H1 (cell line): ENCODE measurements at regions not wholly inside any gene's neighbourhood (a gene's known extent, or its start where the extent isn't known, plus 50 kb on each side); places are given as distances from the start of the nearest gene placed in this dataset.

Experiments used
- CTCF ChIA-PET: fragments of 300-600 bp; sonication (Branson Sonifier 250); formaldehyde crosslinking; loops from one replicate; lab custom pipeline; 2021; ENCODE audit not compliant: partially characterized antibody; lab: Charles Lee
- POLR2A ChIA-PET: fragments of 300-600 bp; sonication (Branson Sonifier 250); formaldehyde crosslinking; loops from one replicate; lab custom pipeline; 2021; ENCODE audit warnings: inconsistent platforms; ENCODE audit not compliant: partially characterized antibody; lab: Charles Lee
- DNase-seq, 2 experiments: peaks; one replicate each; pipeline versions ENCODE4 v3.0.0 to v3.0.0-alpha.2; 2010 to 2022; ENCODE audit warnings: low spot score in 2 of 2, low read depth in 1 of 2, mixed read lengths in 1 of 2
- FAIRE-seq: peaks from 2 replicates; lab custom pipeline; 2011; peaks lifted over from hg19 to GRCh38; lab: Jason Lieb, UNC
- H2AFZ ChIP-seq: 2 replicates; pipeline ENCODE4 v1.8.1; 2012; ENCODE audit warnings: low read length, inconsistent platforms
- H2AK5ac ChIP-seq: 2 replicates; pipeline ENCODE4 v1.6.1; 2013; ENCODE audit warnings: low read depth, low read length
- H2BK120ac ChIP-seq: replicated peaks from 2 replicates; pipeline ENCODE3; 2013; ENCODE audit warnings: low read depth, low read length, inconsistent platforms
- H2BK12ac ChIP-seq: 2 replicates; pipeline ENCODE4 v1.6.1; 2013; ENCODE audit warnings: low read depth, low read length
- H2BK15ac ChIP-seq: 2 replicates; pipeline ENCODE4 v1.6.1; 2013; ENCODE audit warnings: low read length
- H2BK20ac ChIP-seq: 2 replicates; pipeline ENCODE4 v1.6.1; 2013; ENCODE audit warnings: low read length
- H2BK5ac ChIP-seq: 2 replicates; pipeline ENCODE4 v1.6.1; 2013; ENCODE audit warnings: low read depth, low read length
- H3K14ac ChIP-seq: 2 replicates; pipeline ENCODE4 v1.6.1; 2013; ENCODE audit warnings: inconsistent platforms; ENCODE audit not compliant: insufficient read length
- H3K18ac ChIP-seq: 2 replicates; pipeline ENCODE4 v1.6.1; 2013; ENCODE audit warnings: low read length; ENCODE audit errors: extremely low read depth
- H3K23ac ChIP-seq: 2 replicates; pipeline ENCODE4 v1.6.1; 2013; ENCODE audit warnings: inconsistent platforms; ENCODE audit not compliant: insufficient read length
- H3K23me2 ChIP-seq: 2 replicates; pipeline ENCODE4 v1.6.1; 2013; ENCODE audit warnings: low read depth, low read length
- H3K27ac ChIP-seq: 2 replicates; pipeline ENCODE4 v1.6.1; 2011; ENCODE audit warnings: low read depth, low read length, inconsistent platforms
- H3K27me3 ChIP-seq, 4 experiments: replicated peaks in 1 of 4; 1 replicate in 1 of 4; 2 replicates in 3 of 4; pipeline versions ENCODE4 v1.6.1 to v1.8.1; 2011 to 2013; ENCODE audit warnings: low read length in 3 of 4, mild to moderate bottlenecking in 3 of 4, inconsistent platforms in 2 of 4, mixed read lengths in 2 of 4, moderate library complexity in 1 of 4; ENCODE audit not compliant: control insufficient read depth in 3 of 4, insufficient read depth in 3 of 4; ENCODE audit errors: extremely low read depth in 1 of 4
- H3K36me3 ChIP-seq, 4 experiments: 2 replicates each; pipeline versions ENCODE4 v1.6.1 to v1.8.1; 2011 to 2013; ENCODE audit warnings: mild to moderate bottlenecking in 4 of 4, low read length in 3 of 4, moderate library complexity in 2 of 4, control low read depth in 1 of 4, inconsistent platforms in 1 of 4; ENCODE audit not compliant: insufficient read depth in 4 of 4, control insufficient read depth in 2 of 4
- H3K4ac ChIP-seq: replicated peaks from 2 replicates; pipeline ENCODE3; 2013; ENCODE audit warnings: low read length, low read depth, mixed read lengths, inconsistent platforms; ENCODE audit not compliant: insufficient read length
- H3K4me1 ChIP-seq, 4 experiments: replicated peaks in 1 of 4; 1 replicate in 1 of 4; 2 replicates in 3 of 4; pipeline versions ENCODE4 v1.6.1 to v1.8.1; 2011 to 2013; ENCODE audit warnings: low read length in 3 of 4, inconsistent platforms in 2 of 4, mixed read lengths in 1 of 4; ENCODE audit not compliant: insufficient read depth in 4 of 4, control insufficient read depth in 3 of 4
- H3K4me2 ChIP-seq, 2 experiments: 2 replicates each; pipeline versions ENCODE4 v1.6.1 to v1.8.1; 2011 to 2013; ENCODE audit warnings: low read depth in 2 of 2, low read length in 2 of 2, control low read depth in 1 of 2, inconsistent platforms in 1 of 2, mild to moderate bottlenecking in 1 of 2; ENCODE audit not compliant: insufficient read depth in 1 of 2
- H3K4me3 ChIP-seq, 4 experiments: fragments of 200-600, 300-600 bp in 1 of 4; sonication (generic), shearing (Covaris generic), sonication (Bioruptor Twin) in 1 of 4; 2 replicates each; pipeline versions ENCODE4 v1.5.1 to v1.8.1; 2011 to 2016; ENCODE audit warnings: low read length in 4 of 4, low read depth in 3 of 4, control low read depth in 2 of 4, inconsistent platforms in 2 of 4, mild to moderate bottlenecking in 2 of 4, mixed read lengths in 1 of 4, moderate library complexity in 1 of 4; ENCODE audit not compliant: insufficient read depth in 2 of 4; ENCODE audit errors: extremely low read depth in 1 of 4
- H3K56ac ChIP-seq: replicated peaks from 2 replicates; pipeline ENCODE3; 2013; ENCODE audit warnings: low read depth, mild to moderate bottlenecking, mixed read lengths, low read length, inconsistent platforms; ENCODE audit not compliant: insufficient read length
- H3K79me1 ChIP-seq: 2 replicates; pipeline ENCODE4 v1.6.1; 2013; ENCODE audit warnings: low read depth, low read length, control low read depth
- H3K79me2 ChIP-seq, 2 experiments: 2 replicates each; pipeline versions ENCODE4 v1.6.1 to v1.8.1; 2012 to 2013; ENCODE audit warnings: low read length in 2 of 2, mild to moderate bottlenecking in 2 of 2, inconsistent platforms in 1 of 2; ENCODE audit not compliant: insufficient read depth in 2 of 2, control insufficient read depth in 1 of 2
- H3K9ac ChIP-seq, 4 experiments: replicated peaks in 1 of 4; 1 replicate in 1 of 4; 2 replicates in 3 of 4; pipeline versions ENCODE4 v1.6.1 to v1.8.1; 2011 to 2013; ENCODE audit warnings: low read depth in 3 of 4, low read length in 3 of 4, control low read depth in 2 of 4, mild to moderate bottlenecking in 2 of 4, moderate library complexity in 2 of 4, inconsistent platforms in 1 of 4; ENCODE audit errors: extremely low read depth in 1 of 4
- H3K9me3 ChIP-seq, 2 experiments: 2 replicates each; pipeline versions ENCODE4 v1.6.1 to v1.8.1; 2012 to 2013; ENCODE audit warnings: mild to moderate bottlenecking in 2 of 2, moderate library complexity in 2 of 2, control low read depth in 1 of 2, inconsistent platforms in 1 of 2, low read depth in 1 of 2, low read length in 1 of 2, mixed read lengths in 1 of 2; ENCODE audit not compliant: insufficient read depth in 2 of 2
- H4K20me1 ChIP-seq, 2 experiments: replicated peaks in 1 of 2; 2 replicates each; pipeline versions ENCODE3 to v1.8.1; 2011 to 2013; ENCODE audit warnings: inconsistent platforms in 2 of 2, low read length in 2 of 2, mild to moderate bottlenecking in 1 of 2; ENCODE audit not compliant: insufficient read depth in 2 of 2, control insufficient read depth in 1 of 2
- H4K5ac ChIP-seq: 2 replicates; pipeline ENCODE4 v1.6.1; 2013; ENCODE audit warnings: low read length, low read depth, mixed read lengths, inconsistent platforms; ENCODE audit not compliant: insufficient read length
- H4K8ac ChIP-seq: 2 replicates; pipeline ENCODE4 v1.8.0; 2013; ENCODE audit warnings: mild to moderate bottlenecking, moderate library complexity, low read length, inconsistent platforms; ENCODE audit not compliant: insufficient read depth; ENCODE audit errors: extremely low read depth
- H4K91ac ChIP-seq: replicated peaks from 2 replicates; pipeline ENCODE3; 2013; ENCODE audit warnings: low read length, mixed read lengths, inconsistent platforms; ENCODE audit not compliant: insufficient read length
- WGBS, 2 experiments: shearing (Covaris generic) in 1 of 2; methylation state at CpG; one replicate each; pipeline versions ENCODE4 v1.1.6 to v1.1.7; 2013 to 2015; ENCODE audit warnings: low lambda C conversion rate in 2 of 2, mixed read lengths in 2 of 2, inconsistent platforms in 1 of 2, low coverage in 1 of 2, missing lambda C conversion rate in 1 of 2; ENCODE audit not compliant: insufficient replicate concordance in 2 of 2, insufficient coverage in 1 of 2, insufficient read length in 1 of 2; ENCODE audit errors: extremely low coverage in 1 of 2, missing lambda C conversion rate in 1 of 2; 5-methylcytosine and 5-hydroxymethylcytosine counted together

DNA sequence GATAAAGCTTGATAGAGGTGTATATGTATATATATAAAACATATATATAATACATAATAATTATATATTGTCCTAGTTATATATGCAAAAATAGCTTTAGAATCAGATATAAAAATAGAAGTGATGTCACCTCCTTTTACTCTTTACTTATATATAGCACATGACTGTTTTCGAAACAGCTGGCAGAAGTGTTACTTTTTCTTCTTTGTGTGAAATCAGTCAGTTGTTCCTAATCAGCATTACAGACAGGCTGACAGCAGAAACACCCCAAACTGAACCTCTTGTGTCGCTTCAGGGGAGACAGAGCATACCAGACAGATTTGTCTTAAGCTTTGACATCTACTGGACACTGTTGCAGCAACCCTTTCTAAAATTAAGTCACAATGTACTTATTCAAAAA, 684.9 kb upstream of the CELF2 start:
- Histone ChIP-seq H3K9me3 (peaks cover 0 to 3% of the 10 kb centered on the region in 2 experiments; a peak in 1 of 4 replicates), H3K56ac (no peak overlapping the region), H4K91ac (no peak overlapping the region), H2BK15ac (no peak overlapping the region), H3K18ac (no peak overlapping the region), H2BK12ac (no peak overlapping the region), H3K23ac (no peak overlapping the region), H3K79me2 (no peaks in the 10 kb centered on the region), H4K8ac (no peak overlapping the region), H3K23me2 (no peaks in the 10 kb centered on the region), H2BK5ac (no peak overlapping the region), H3K9ac (no peak overlapping the region), H3K27ac (no peak overlapping the region), H2AK5ac (no peak overlapping the region), H2BK20ac (no peak overlapping the region), H3K4ac (no peak overlapping the region), H4K5ac (no peak overlapping the region), H4K20me1 (no peaks in the 10 kb centered on the region), H3K4me1 (peaks cover 0 to 3% (median under 1%) of the 10 kb centered on the region in 4 experiments; a peak in 3 of 7 replicates), H3K27me3 (no peaks in the 10 kb centered on the region; a peak in 1 of 7 replicates), H2BK120ac (no peak overlapping the region), H3K36me3 (no peaks in the 10 kb centered on the region; a peak in 1 of 8 replicates), H3K4me2 (no peak overlapping the region), H3K4me3 (no peak overlapping the region), H2AFZ (no peak overlapping the region), H3K14ac (no peak overlapping the region), H3K79me1 (no peaks in the 10 kb centered on the region)
- 83% methylated on average over 2 of the region's 2 CpGs; no CpG with 5 or more reads in 1 of the 2 experiments for WGBS, 2 experiments
- CTCF ChIA-PET: interaction anchor here (0.5 to 1.2 kb wide), 2 partner anchors 8 to 176 kb away, joined by 3 to 4 read pairs; no protein-coding TSS in a partner anchor
- no peak for DNase-seq
- no peak for FAIRE-seq
- POLR2A ChIA-PET: no interaction called here
